ENCODE measurements at regions not wholly inside any gene's neighbourhood (a gene's known extent, or its start where the extent isn't known, plus 50 kb on each side); places are given as distances from the start of the nearest gene placed in this dataset.

DNA sequence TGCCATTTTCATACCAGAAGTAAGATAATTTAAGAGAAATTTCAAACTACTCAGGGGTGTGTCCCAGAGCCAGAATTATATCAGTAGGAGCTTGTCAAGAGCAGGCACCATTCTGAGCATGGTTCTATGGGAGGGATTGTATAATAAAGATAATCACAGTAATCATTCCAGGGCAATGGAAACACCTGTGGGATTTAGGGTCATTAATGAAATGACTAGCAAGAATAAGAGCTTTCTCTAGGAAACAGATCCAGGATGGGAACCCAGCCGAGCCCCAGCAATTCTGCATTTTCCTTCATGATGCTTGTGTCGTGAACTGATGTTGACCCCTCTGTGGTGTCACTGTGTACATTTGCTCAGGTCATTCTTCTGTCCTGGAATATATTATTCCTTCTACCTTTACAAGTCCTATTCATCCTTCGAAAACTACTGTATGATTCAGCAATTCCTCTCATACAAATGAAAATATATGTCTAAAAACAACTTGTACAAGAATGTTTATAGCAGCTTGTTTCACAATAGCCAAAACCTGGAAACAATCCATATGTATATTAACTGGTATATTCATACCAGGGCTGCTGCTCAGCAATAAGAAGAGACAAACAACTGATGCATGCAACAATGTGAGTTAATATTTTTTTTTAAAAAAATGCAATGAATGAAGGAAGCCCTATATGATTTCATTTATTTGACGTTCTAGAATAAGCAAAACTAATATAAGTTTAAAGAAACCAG lies 687.8 kb upstream of the KLHL29 start:
- TF ChIP-seq, protein P1, sequence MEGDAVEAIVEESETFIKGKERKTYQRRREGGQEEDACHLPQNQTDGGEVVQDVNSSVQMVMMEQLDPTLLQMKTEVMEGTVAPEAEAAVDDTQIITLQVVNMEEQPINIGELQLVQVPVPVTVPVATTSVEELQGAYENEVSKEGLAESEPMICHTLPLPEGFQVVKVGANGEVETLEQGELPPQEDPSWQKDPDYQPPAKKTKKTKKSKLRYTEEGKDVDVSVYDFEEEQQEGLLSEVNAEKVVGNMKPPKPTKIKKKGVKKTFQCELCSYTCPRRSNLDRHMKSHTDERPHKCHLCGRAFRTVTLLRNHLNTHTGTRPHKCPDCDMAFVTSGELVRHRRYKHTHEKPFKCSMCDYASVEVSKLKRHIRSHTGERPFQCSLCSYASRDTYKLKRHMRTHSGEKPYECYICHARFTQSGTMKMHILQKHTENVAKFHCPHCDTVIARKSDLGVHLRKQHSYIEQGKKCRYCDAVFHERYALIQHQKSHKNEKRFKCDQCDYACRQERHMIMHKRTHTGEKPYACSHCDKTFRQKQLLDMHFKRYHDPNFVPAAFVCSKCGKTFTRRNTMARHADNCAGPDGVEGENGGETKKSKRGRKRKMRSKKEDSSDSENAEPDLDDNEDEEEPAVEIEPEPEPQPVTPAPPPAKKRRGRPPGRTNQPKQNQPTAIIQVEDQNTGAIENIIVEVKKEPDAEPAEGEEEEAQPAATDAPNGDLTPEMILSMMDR (IDR thresholded peaks at IDR 0.05), result no peak
- TF ChIP-seq POLR2A (IDR thresholded peaks at IDR 0.05), result no peak

All from heart left ventricle (tissue), 13 donors.